Osteoblast (primary cell): ENCODE measurements at regions not wholly inside any gene's neighbourhood (a gene's known extent, or its start where the extent isn't known, plus 50 kb on each side); places are given as distances from the start of the nearest gene placed in this dataset.

Source experiments
- DNase-seq: peaks from one replicate; pipeline ENCODE4 v3.0.0; 2011; ENCODE audit warnings: low spot score, mixed read lengths; ENCODE audit not compliant: insufficient read length; ENCODE audit errors: missing footprints
- H2AFZ ChIP-seq: 2 replicates; pipeline ENCODE4 v1.6.0; 2011; ENCODE audit warnings: mild to moderate bottlenecking, low read length
- H3K27ac ChIP-seq: 2 replicates; pipeline ENCODE4 v1.5.1; 2011; ENCODE audit warnings: mild to moderate bottlenecking, low read depth, low read length, moderate library complexity
- H3K27me3 ChIP-seq: 2 replicates; pipeline ENCODE4 v1.6.0; 2012; ENCODE audit warnings: mild to moderate bottlenecking, control low read depth, inconsistent platforms, low read length, moderate library complexity; ENCODE audit not compliant: insufficient read depth
- H3K36me3 ChIP-seq: 2 replicates; pipeline ENCODE4 v1.5.1; 2011; ENCODE audit warnings: mild to moderate bottlenecking, low read length, control low read depth, moderate library complexity; ENCODE audit not compliant: insufficient read depth
- H3K4me1 ChIP-seq: 2 replicates; pipeline ENCODE4 v1.5.1; 2011; ENCODE audit warnings: mild to moderate bottlenecking, low read length, control low read depth, moderate library complexity; ENCODE audit not compliant: insufficient read depth
- H3K4me2 ChIP-seq: 2 replicates; pipeline ENCODE4 v1.6.0; 2011; ENCODE audit warnings: mild to moderate bottlenecking, low read length; ENCODE audit not compliant: insufficient read depth
- H3K4me3 ChIP-seq: fragments of 200-600 bp; sonication (generic); 3 replicates; pipeline ENCODE4 v1.5.1; 2012; ENCODE audit warnings: mild to moderate bottlenecking, low read length, inconsistent platforms; ENCODE audit not compliant: insufficient read depth
- H3K79me2 ChIP-seq: 2 replicates; pipeline ENCODE4 v1.6.0; 2012; ENCODE audit warnings: mild to moderate bottlenecking, low read length, control low read depth, inconsistent platforms; ENCODE audit not compliant: insufficient read depth
- H3K9me3 ChIP-seq: 2 replicates; pipeline ENCODE4 v1.5.1; 2011; ENCODE audit warnings: low read depth, low read length, control low read depth
- H4K20me1 ChIP-seq: 2 replicates; pipeline ENCODE4 v1.6.0; 2012; ENCODE audit warnings: mild to moderate bottlenecking, low read length, control low read depth; ENCODE audit not compliant: insufficient read depth
- CTCF ChIP-seq: IDR thresholded peaks from 2 replicates; pipeline ENCODE4 v1.5.1; 2011; ENCODE audit warnings: mild to moderate bottlenecking, low read depth, low read length, moderate library complexity; ENCODE audit errors: extremely low read depth

- H3K4me2 ChIP-seq = no peak overlapping the region
- no peaks in the 10 kb centered on the region for H4K20me1 ChIP-seq
- no peak overlapping the region for H3K27ac ChIP-seq
- H2AFZ ChIP-seq = no peak overlapping the region
- no peaks in the 10 kb centered on the region for H3K36me3 ChIP-seq
- no peaks in the 10 kb centered on the region for H3K9me3 ChIP-seq
- peak; percentile 43 for DNase-seq
- no peak for TF ChIP-seq CTCF
- no peak overlapping the region for H3K4me3 ChIP-seq
- H3K4me1 ChIP-seq = peaks cover 7% of the 10 kb centered on the region
- H3K27me3 ChIP-seq = peaks cover 6% of the 10 kb centered on the region
- no peaks in the 10 kb centered on the region for H3K79me2 ChIP-seq
These were observed 58.5 kb upstream of the CLINT1 start for GRCh38 chr5:157917491-157917890.

GRCh38 chr5:157915638-157916037 is 56.7 kb upstream of the CLINT1 start:
- Histone ChIP-seq H3K4me2 (no peak overlapping the region), H3K4me3 (no peak overlapping the region), H3K9me3 (no peaks in the 10 kb centered on the region), H3K27me3 (peaks cover 6% of the 10 kb centered on the region), H3K36me3 (no peaks in the 10 kb centered on the region), H2AFZ (no peak overlapping the region), H3K79me2 (no peaks in the 10 kb centered on the region), H3K27ac (no peak overlapping the region), H4K20me1 (no peaks in the 10 kb centered on the region), H3K4me1 (peaks cover 7% of the 10 kb centered on the region)
- no peak for TF ChIP-seq CTCF
- peak; percentile 15 for DNase-seq

- H3K4me2 ChIP-seq = no peak overlapping the region
- no peaks in the 10 kb centered on the region for H3K36me3 ChIP-seq
- peaks cover 4% of the 10 kb centered on the region for H3K27me3 ChIP-seq
- H3K4me3 ChIP-seq = no peak overlapping the region
- peaks cover 7% of the 10 kb centered on the region for H3K4me1 ChIP-seq
- H3K9me3 ChIP-seq = no peaks in the 10 kb centered on the region
- no peaks in the 10 kb centered on the region for H4K20me1 ChIP-seq
- TF ChIP-seq CTCF = no peak
- no peak overlapping the region for H3K27ac ChIP-seq
- no peak overlapping the region for H2AFZ ChIP-seq
- H3K79me2 ChIP-seq = no peaks in the 10 kb centered on the region
- DNase-seq = no peak
These were observed 55.3 kb upstream of the CLINT1 start for GRCh38 chr5:157914151-157914788.

- H2AFZ ChIP-seq = no peak overlapping the region
- peaks cover 4% of the 10 kb centered on the region for H3K27me3 ChIP-seq
- H3K4me3 ChIP-seq = no peak overlapping the region
- no peaks in the 10 kb centered on the region for H3K9me3 ChIP-seq
- H4K20me1 ChIP-seq = no peaks in the 10 kb centered on the region
- H3K36me3 ChIP-seq = no peaks in the 10 kb centered on the region
- no peak for DNase-seq
- H3K27ac ChIP-seq = no peak overlapping the region
- no peak overlapping the region for H3K4me2 ChIP-seq
- H3K4me1 ChIP-seq = peaks cover 7% of the 10 kb centered on the region
- TF ChIP-seq CTCF = no peak
- no peaks in the 10 kb centered on the region for H3K79me2 ChIP-seq
These were observed 54.6 kb upstream of the CLINT1 start for GRCh38 chr5:157913575-157913974.
